Mesendoderm (in vitro differentiated cells): ENCODE measurements at regions not wholly inside any gene's neighbourhood (a gene's known extent, or its start where the extent isn't known, plus 50 kb on each side); places are given as distances from the start of the nearest gene placed in this dataset.

Source experiments
- DNase-seq: peaks from one replicate; pipeline ENCODE4 v3.0.0; 2013
- H2AK5ac ChIP-seq: 2 replicates; pipeline ENCODE4 v1.6.1; 2013; ENCODE audit warnings: low read length, inconsistent platforms
- H2BK120ac ChIP-seq: 2 replicates; pipeline ENCODE4 v1.6.1; 2013; ENCODE audit warnings: low read depth, mild to moderate bottlenecking, low read length, moderate library complexity, mixed read lengths
- H2BK15ac ChIP-seq: replicated peaks from 2 replicates; pipeline ENCODE4 v1.6.1; 2013; ENCODE audit warnings: low read depth, mild to moderate bottlenecking, moderate library complexity
- H2BK5ac ChIP-seq: 2 replicates; pipeline ENCODE4 v1.6.1; 2013; ENCODE audit warnings: low read length, inconsistent platforms
- H3K18ac ChIP-seq: 2 replicates; pipeline ENCODE4 v1.6.1; 2013; ENCODE audit warnings: mild to moderate bottlenecking, low read length, mixed read lengths
- H3K23ac ChIP-seq: one replicate; pipeline ENCODE4 v1.6.1; 2013; ENCODE audit warnings: low read length
- H3K27ac ChIP-seq: 2 replicates; pipeline ENCODE4 v1.5.1; 2013; ENCODE audit warnings: low read depth, mild to moderate bottlenecking, inconsistent platforms, low read length, moderate library complexity
- H3K27me3 ChIP-seq: 2 replicates; pipeline ENCODE4 v1.6.1; 2013; ENCODE audit warnings: low read length, control low read depth, mild to moderate bottlenecking, inconsistent platforms; ENCODE audit not compliant: insufficient read depth, poor library complexity
- H3K36me3 ChIP-seq: 2 replicates; pipeline ENCODE4 v1.6.1; 2013; ENCODE audit warnings: low read length, inconsistent platforms; ENCODE audit not compliant: control insufficient read depth, insufficient read depth
- H3K4ac ChIP-seq: one replicate; pipeline ENCODE4 v1.6.1; 2013; ENCODE audit warnings: low read depth, mild to moderate bottlenecking, low read length, moderate library complexity
- H3K4me1 ChIP-seq: 2 replicates; pipeline ENCODE4 v1.6.1; 2013; ENCODE audit warnings: low read depth, low read length, inconsistent platforms; ENCODE audit not compliant: control insufficient read depth
- H3K4me2 ChIP-seq: 2 replicates; pipeline ENCODE4 v1.6.1; 2013; ENCODE audit warnings: low read length
- H3K4me3 ChIP-seq: 2 replicates; pipeline ENCODE4 v1.5.1; 2013; ENCODE audit warnings: mild to moderate bottlenecking, low read length
- H3K56ac ChIP-seq: one replicate; pipeline ENCODE4 v1.6.1; 2013; ENCODE audit warnings: low read length
- H3K79me1 ChIP-seq: 2 replicates; pipeline ENCODE4 v1.6.1; 2013; ENCODE audit warnings: low read length, inconsistent platforms
- H3K79me2 ChIP-seq: 2 replicates; pipeline ENCODE4 v1.6.1; 2013; ENCODE audit warnings: mild to moderate bottlenecking, low read length; ENCODE audit not compliant: control insufficient read depth, insufficient read depth
- H3K9ac ChIP-seq: 2 replicates; pipeline ENCODE4 v1.6.1; 2013; ENCODE audit warnings: low read length, inconsistent platforms
- H4K5ac ChIP-seq: one replicate; pipeline ENCODE4 v1.6.1; 2013; ENCODE audit warnings: low read length
- H4K8ac ChIP-seq: one replicate; pipeline ENCODE4 v1.6.1; 2013; ENCODE audit warnings: low read depth, mild to moderate bottlenecking, control low read depth, low read length, moderate library complexity
- WGBS: extraction: QIAGEN DNeasy Blood & Tissue Kit; methylation state at CpG from one replicate; pipeline ENCODE4 v1.1.7; 2013; ENCODE audit warnings: low lambda C conversion rate, missing lambda C conversion rate; ENCODE audit not compliant: insufficient coverage; ENCODE audit errors: extremely low coverage; 5-methylcytosine and 5-hydroxymethylcytosine counted together

DNA sequence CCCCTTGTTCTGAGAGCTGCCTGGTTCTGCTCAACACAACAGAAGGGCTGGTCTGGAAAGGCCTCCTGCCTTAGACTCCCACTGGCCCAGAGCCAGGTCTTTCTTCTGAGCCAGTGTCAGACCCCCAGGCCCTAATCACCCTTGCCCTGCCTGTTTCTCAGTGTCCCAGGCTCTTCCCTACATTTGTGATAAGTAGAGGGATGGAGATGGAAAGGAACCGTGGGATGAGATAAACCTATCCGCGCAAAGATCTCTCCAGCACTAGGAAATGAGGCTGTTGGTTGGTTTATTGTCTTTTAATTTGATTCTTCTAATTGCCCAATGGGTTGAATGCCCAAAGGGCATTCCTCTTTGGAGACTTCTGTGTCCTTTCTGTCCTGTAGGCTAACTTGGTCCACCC is 470.0 kb downstream of the TSHZ3 start:
- Histone ChIP-seq H4K5ac (no peak overlapping the region), H4K8ac (no peak overlapping the region), H3K9ac (no peak overlapping the region), H2AK5ac (no peak overlapping the region), H3K36me3 (no peaks in the 10 kb centered on the region), H3K4me3 (no peak overlapping the region), H2BK15ac (no peak overlapping the region), H3K79me2 (no peaks in the 10 kb centered on the region), H3K27ac (no peak overlapping the region), H3K4ac (no peak overlapping the region), H3K4me2 (no peak overlapping the region), H3K4me1 (no peaks in the 10 kb centered on the region), H3K27me3 (no peaks in the 10 kb centered on the region), H2BK5ac (no peak overlapping the region), H3K18ac (no peak overlapping the region), H3K79me1 (no peaks in the 10 kb centered on the region), H2BK120ac (no peak overlapping the region), H3K56ac (no peak overlapping the region), H3K23ac (no peak overlapping the region)
- DNase-seq: no peak
- WGBS: no CpG with 5 or more reads among the region's 3 CpGs

DNA sequence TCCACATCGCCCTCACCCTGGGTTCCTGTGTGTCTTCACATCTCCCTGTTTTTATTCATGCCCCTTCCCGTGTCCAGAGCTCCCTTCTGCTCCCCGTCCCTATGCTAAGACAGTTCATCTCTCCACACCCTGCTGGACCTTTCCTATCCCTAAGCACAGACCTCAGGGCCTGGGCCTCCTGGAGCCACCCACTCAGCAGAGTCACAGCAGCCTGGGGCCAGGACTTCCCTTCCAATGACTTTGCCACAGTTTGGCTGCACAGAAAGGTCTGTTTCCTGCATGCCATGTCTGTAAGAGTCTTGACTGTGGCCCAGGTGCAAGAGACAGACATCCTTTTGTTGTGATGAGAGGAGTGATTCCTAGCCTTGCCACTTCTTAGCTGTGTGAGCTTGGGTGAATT is 470.7 kb downstream of the TSHZ3 start:
- no peak overlapping the region for H3K18ac ChIP-seq
- no peak overlapping the region for H3K4me2 ChIP-seq
- no peak overlapping the region for H3K4me3 ChIP-seq
- no peaks in the 10 kb centered on the region for H3K79me2 ChIP-seq
- H3K27ac ChIP-seq: no peak overlapping the region
- H3K27me3 ChIP-seq: no peaks in the 10 kb centered on the region
- no peak overlapping the region for H2BK120ac ChIP-seq
- H3K36me3 ChIP-seq: no peaks in the 10 kb centered on the region
- DNase-seq: no peak
- H4K8ac ChIP-seq: no peak overlapping the region
- no peaks in the 10 kb centered on the region for H3K4me1 ChIP-seq
- no peak overlapping the region for H4K5ac ChIP-seq
- no peak overlapping the region for H2BK15ac ChIP-seq
- no peak overlapping the region for H3K23ac ChIP-seq
- H3K4ac ChIP-seq: no peak overlapping the region
- H3K9ac ChIP-seq: no peak overlapping the region
- no peak overlapping the region for H2AK5ac ChIP-seq
- no peak overlapping the region for H3K56ac ChIP-seq
- H2BK5ac ChIP-seq: no peak overlapping the region
- no CpG with 5 or more reads among the region's 3 CpGs for WGBS
- H3K79me1 ChIP-seq: no peaks in the 10 kb centered on the region

- no peaks in the 10 kb centered on the region for H3K27me3 ChIP-seq
- no peak overlapping the region for H3K56ac ChIP-seq
- no peaks in the 10 kb centered on the region for H3K79me1 ChIP-seq
- H3K4ac ChIP-seq: no peak overlapping the region
- no peaks in the 10 kb centered on the region for H3K36me3 ChIP-seq
- H2BK15ac ChIP-seq: no peak overlapping the region
- H2AK5ac ChIP-seq: peak overlapping the region; percentile 24
- no peak overlapping the region for H2BK5ac ChIP-seq
- H3K27ac ChIP-seq: no peak overlapping the region
- DNase-seq: no peak
- no peak overlapping the region for H3K23ac ChIP-seq
- no peak overlapping the region for H3K4me3 ChIP-seq
- no peak overlapping the region for H3K18ac ChIP-seq
- no peak overlapping the region for H2BK120ac ChIP-seq
- H4K5ac ChIP-seq: peak overlapping the region; percentile 18
- no peak overlapping the region for H4K8ac ChIP-seq
- H3K4me2 ChIP-seq: no peak overlapping the region
- H3K79me2 ChIP-seq: no peaks in the 10 kb centered on the region
- H3K4me1 ChIP-seq: no peaks in the 10 kb centered on the region
- no peak overlapping the region for H3K9ac ChIP-seq
- no CpG with 5 or more reads among the region's 4 CpGs for WGBS
These were observed 471.5 kb downstream of the TSHZ3 start for GRCh38 chr19:30877661-30878113.

GRCh38 chr19:30873691-30874090 is 475.5 kb downstream of the TSHZ3 start:
- Histone ChIP-seq H3K4me2 (no peak overlapping the region), H4K5ac (no peak overlapping the region), H3K36me3 (no peaks in the 10 kb centered on the region), H2BK15ac (no peak overlapping the region), H3K23ac (no peak overlapping the region), H3K27ac (no peak overlapping the region), H3K4ac (no peak overlapping the region), H2BK120ac (no peak overlapping the region), H2BK5ac (no peak overlapping the region), H3K27me3 (no peaks in the 10 kb centered on the region), H2AK5ac (no peak overlapping the region), H3K4me1 (no peaks in the 10 kb centered on the region), H3K9ac (no peak overlapping the region), H4K8ac (no peak overlapping the region), H3K79me2 (no peaks in the 10 kb centered on the region), H3K18ac (no peak overlapping the region), H3K4me3 (no peak overlapping the region), H3K79me1 (no peaks in the 10 kb centered on the region), H3K56ac (no peak overlapping the region)
- no CpG with 5 or more reads among the region's 1 CpG for WGBS
- no peak for DNase-seq

DNA sequence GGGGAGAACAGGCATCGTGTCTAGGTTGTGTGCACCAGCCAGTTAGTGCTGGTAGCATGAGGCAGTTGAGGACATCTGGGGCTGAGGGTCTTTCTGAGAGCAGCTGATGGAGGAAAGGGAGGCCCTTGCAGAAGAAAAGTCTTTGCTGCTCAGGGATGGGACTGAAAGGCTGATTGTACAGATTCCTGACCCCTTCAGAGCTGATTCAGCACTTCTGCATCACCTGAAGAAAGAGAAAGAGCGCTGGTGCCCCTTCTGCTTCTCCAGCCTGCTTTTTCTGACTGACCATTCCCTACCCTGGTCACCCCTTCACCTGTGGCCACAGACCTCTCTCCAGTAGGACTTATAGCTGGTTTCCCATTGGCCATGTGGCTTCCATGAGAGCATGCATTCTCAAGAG is 476.2 kb downstream of the TSHZ3 start:
- Histone ChIP-seq H3K4ac (no peak overlapping the region), H3K23ac (no peak overlapping the region), H3K79me1 (no peaks in the 10 kb centered on the region), H3K18ac (no peak overlapping the region), H3K4me1 (no peaks in the 10 kb centered on the region), H3K79me2 (no peaks in the 10 kb centered on the region), H3K9ac (no peak overlapping the region), H3K27me3 (no peaks in the 10 kb centered on the region), H3K4me3 (no peak overlapping the region), H3K56ac (no peak overlapping the region), H2BK15ac (no peak overlapping the region), H4K5ac (no peak overlapping the region), H3K36me3 (no peaks in the 10 kb centered on the region), H2BK5ac (no peak overlapping the region), H2BK120ac (no peak overlapping the region), H4K8ac (no peak overlapping the region), H2AK5ac (no peak overlapping the region), H3K4me2 (no peak overlapping the region), H3K27ac (no peak overlapping the region)
- no peak for DNase-seq
- WGBS: no CpG with 5 or more reads among the region's 2 CpGs

- H3K36me3 ChIP-seq: no peaks in the 10 kb centered on the region
- H4K5ac ChIP-seq: no peak overlapping the region
- H2AK5ac ChIP-seq: no peak overlapping the region
- no peaks in the 10 kb centered on the region for H3K79me2 ChIP-seq
- H3K9ac ChIP-seq: no peak overlapping the region
- no peak overlapping the region for H3K4me2 ChIP-seq
- H3K4me1 ChIP-seq: no peaks in the 10 kb centered on the region
- no peak overlapping the region for H3K56ac ChIP-seq
- no peak overlapping the region for H3K4me3 ChIP-seq
- H2BK120ac ChIP-seq: no peak overlapping the region
- no peak overlapping the region for H3K23ac ChIP-seq
- no CpG with 5 or more reads among the region's 4 CpGs for WGBS
- H3K27me3 ChIP-seq: no peaks in the 10 kb centered on the region
- H3K79me1 ChIP-seq: no peaks in the 10 kb centered on the region
- H3K18ac ChIP-seq: no peak overlapping the region
- H3K4ac ChIP-seq: no peak overlapping the region
- no peak overlapping the region for H2BK15ac ChIP-seq
- no peak overlapping the region for H3K27ac ChIP-seq
- H4K8ac ChIP-seq: no peak overlapping the region
- no peak for DNase-seq
- H2BK5ac ChIP-seq: no peak overlapping the region
These were observed 477.3 kb downstream of the TSHZ3 start for GRCh38 chr19:30871979-30872378.
